Right atrium auricular region (tissue), 2 donors: ENCODE measurements at regions not wholly inside any gene's neighbourhood (a gene's known extent, or its start where the extent isn't known, plus 50 kb on each side); places are given as distances from the start of the nearest gene placed in this dataset.

Source experiments
- DNase-seq: peaks from one replicate; pipeline ENCODE4 v3.0.0-alpha.2; 2019; ENCODE audit warnings: low spot score
- H3K27ac ChIP-seq, 2 donors: fragments of 200-600 bp; sonication (generic); 1 replicate in 1 of 2; 2 replicates in 1 of 2; pipeline ENCODE4 v1.5.1; 2016 to 2019
- H3K27me3 ChIP-seq, 2 donors: fragments of 200-600 bp; sonication (generic); one replicate each; pipeline versions ENCODE4 v1.5.1 to v1.6.0; 2017 to 2019
- H3K36me3 ChIP-seq: fragments of 200-600 bp; sonication (generic); one replicate; pipeline ENCODE4 v1.5.1; 2016
- H3K4me1 ChIP-seq, 2 donors: fragments of 200-600 bp; sonication (generic); one replicate each; pipeline versions ENCODE4 v1.5.1 to v1.6.0; 2017 to 2019
- H3K4me3 ChIP-seq, 2 donors: fragments of 200-600 bp; sonication (generic); 1 replicate in 1 of 2; 2 replicates in 1 of 2; pipeline ENCODE4 v1.5.1; 2017 to 2019; ENCODE audit warnings: mild to moderate bottlenecking in 1 of 2, moderate library complexity in 1 of 2
- H3K9me3 ChIP-seq, 2 donors: fragments of 200-600 bp; sonication (generic); one replicate each; pipeline ENCODE4 v1.5.1; 2019
- TF ChIP-seq, protein P1 (sequence below), 2 donors: fragments of 200-600 bp; sonication (generic); IDR thresholded peaks; one replicate each; pipeline ENCODE4 v1.5.1; 2019; ENCODE audit warnings: antibody characterized with exemption in 2 of 2

DNA sequence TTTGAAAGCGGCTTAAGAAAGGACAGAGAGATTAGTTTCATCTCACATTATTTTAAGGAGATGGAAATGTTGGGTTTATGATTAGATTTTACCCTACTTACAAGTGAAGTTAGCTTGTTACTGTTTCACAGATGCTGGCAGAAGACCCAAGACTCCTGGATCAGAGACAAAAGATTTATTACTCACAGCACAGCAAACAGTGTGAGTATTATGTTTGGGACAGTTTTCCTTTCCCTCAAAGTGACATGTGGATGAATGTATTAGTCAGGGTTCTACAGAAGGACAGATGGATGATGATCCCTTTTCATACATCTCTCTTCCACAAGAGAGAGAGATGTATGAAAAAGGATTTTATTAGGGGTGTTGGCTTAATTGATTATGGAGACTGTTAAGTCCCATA, 281.8 kb upstream of the CDH2 start:
- Histone ChIP-seq H3K27ac (no peak overlapping the region), H3K4me1 (no peaks in the 10 kb centered on the region), H3K36me3 (no peaks in the 10 kb centered on the region), H3K27me3 (no peaks in the 10 kb centered on the region), H3K4me3 (no peak overlapping the region), H3K9me3 (no peaks in the 10 kb centered on the region)
- no peak for DNase-seq
- TF ChIP-seq, protein P1, sequence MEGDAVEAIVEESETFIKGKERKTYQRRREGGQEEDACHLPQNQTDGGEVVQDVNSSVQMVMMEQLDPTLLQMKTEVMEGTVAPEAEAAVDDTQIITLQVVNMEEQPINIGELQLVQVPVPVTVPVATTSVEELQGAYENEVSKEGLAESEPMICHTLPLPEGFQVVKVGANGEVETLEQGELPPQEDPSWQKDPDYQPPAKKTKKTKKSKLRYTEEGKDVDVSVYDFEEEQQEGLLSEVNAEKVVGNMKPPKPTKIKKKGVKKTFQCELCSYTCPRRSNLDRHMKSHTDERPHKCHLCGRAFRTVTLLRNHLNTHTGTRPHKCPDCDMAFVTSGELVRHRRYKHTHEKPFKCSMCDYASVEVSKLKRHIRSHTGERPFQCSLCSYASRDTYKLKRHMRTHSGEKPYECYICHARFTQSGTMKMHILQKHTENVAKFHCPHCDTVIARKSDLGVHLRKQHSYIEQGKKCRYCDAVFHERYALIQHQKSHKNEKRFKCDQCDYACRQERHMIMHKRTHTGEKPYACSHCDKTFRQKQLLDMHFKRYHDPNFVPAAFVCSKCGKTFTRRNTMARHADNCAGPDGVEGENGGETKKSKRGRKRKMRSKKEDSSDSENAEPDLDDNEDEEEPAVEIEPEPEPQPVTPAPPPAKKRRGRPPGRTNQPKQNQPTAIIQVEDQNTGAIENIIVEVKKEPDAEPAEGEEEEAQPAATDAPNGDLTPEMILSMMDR (IDR thresholded peaks at IDR 0.05) = no peak

DNA sequence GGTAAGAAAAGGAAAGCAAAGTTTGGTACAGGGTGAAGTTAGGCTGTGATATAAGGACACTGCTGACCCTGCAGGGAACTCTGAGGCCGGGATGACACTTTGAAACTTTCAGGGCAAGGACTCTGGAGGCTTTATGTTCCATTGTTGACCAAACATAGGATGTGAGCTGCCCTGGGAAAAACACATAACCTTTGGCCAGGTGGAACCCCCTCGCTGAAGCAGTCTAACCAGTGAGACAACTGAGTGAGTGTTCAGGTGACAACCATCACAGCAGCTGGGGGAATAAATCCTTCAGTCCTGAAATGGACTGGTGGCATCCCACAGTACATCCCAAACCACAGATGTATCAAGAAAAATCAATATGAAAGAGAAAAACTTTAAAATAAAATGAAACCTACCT, 280.9 kb upstream of the CDH2 start:
- Histone ChIP-seq H3K27me3 (no peaks in the 10 kb centered on the region), H3K9me3 (no peaks in the 10 kb centered on the region), H3K27ac (no peak overlapping the region), H3K4me1 (no peaks in the 10 kb centered on the region), H3K36me3 (no peaks in the 10 kb centered on the region), H3K4me3 (no peak overlapping the region)
- TF ChIP-seq, protein P1 (IDR thresholded peaks at IDR 0.05) = no peak
- DNase-seq = no peak

DNA sequence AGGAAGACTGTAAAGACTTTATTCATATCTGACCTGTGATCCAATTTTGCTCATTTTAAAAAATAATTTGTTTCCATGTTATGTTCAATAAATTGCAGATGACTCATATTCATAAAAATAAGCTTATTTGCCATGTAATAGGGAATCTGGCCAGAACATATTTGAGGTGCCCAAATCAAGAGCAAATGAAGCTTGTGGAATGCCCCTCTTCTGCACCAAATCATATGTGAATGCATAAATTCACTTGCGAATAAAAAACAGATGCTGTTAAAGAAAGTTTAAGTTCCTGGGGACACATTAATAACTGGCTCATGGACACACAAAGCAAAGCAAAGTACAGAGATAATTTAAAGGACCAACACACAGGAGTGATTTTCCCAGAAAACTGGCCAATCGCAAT, 279.0 kb upstream of the CDH2 start:
- TF ChIP-seq, protein P1 (IDR thresholded peaks at IDR 0.05) = no peak
- H3K36me3 ChIP-seq = no peaks in the 10 kb centered on the region
- no peaks in the 10 kb centered on the region for H3K4me1 ChIP-seq
- H3K27me3 ChIP-seq = no peaks in the 10 kb centered on the region
- DNase-seq = no peak
- H3K27ac ChIP-seq = no peak overlapping the region
- no peaks in the 10 kb centered on the region for H3K9me3 ChIP-seq
- no peak overlapping the region for H3K4me3 ChIP-seq

DNA sequence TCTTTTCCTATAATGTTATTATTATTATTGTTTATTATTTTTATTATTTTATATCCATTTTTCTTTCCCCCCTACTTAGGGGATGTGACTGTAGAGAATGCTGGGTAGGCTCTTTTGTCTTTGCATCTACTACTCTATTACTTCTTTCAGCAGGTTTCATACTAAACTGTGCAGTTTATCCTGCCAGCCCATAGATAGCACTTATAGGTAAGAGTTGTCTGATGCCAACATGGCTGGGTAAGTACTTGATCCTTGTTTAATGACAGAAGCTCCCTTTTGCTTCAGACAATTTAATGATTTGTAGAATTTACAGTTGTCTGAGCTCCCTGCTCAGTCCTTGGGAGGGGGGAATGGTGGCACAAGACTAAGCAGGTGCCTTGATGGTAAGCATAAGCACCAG, 262.9 kb upstream of the CDH2 start:
- no peak for DNase-seq
- TF ChIP-seq, protein P1 (IDR thresholded peaks at IDR 0.05) = no peak
- Histone ChIP-seq H3K4me3 (no peak overlapping the region), H3K4me1 (no peaks in the 10 kb centered on the region), H3K27me3 (no peaks in the 10 kb centered on the region), H3K27ac (no peak overlapping the region), H3K9me3 (peaks cover 0 to 7% of the 10 kb centered on the region in 2 donors), H3K36me3 (no peaks in the 10 kb centered on the region)

DNA sequence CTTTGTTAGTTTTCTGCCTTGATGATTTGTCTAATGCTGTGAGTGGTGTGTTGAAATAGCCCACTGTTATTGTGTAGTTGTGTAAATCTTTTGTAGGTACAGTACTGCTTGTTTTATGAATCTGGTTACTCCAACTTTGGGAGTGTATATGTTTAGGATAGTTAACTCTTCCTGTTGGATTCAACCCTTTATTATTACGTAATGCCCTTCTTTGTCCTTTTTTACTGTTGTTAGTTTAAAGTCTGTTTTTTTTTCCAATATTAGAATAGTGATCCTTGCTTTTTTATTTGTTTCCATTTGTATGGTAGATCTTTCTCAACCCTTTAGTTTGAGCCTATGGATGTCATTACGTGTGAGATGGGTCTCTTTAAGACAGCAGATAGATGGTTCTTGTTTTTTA, 261.5 kb upstream of the CDH2 start:
- DNase-seq = no peak

DNA sequence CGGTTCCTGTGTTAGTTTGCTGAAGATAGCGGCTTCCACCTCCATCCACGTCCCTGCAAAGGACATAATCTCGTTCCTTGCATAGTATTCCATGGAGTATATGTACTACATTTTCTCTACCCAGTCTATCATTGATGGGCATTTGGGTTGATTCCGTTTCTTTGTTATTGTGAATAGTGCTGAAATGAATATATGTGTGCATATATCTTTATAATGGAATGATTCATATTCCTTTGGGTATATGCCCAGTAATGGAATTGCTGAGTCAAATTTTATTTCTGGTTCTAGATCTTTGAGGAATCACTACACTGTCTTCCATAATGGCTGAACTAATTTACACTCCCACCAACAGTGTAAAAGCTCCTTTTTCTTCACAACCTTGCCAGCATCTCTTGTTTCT, 255.4 kb upstream of the CDH2 start:
- Histone ChIP-seq H3K27ac (no peak overlapping the region), H3K9me3 (no peaks in the 10 kb centered on the region), H3K4me1 (no peaks in the 10 kb centered on the region), H3K27me3 (no peaks in the 10 kb centered on the region), H3K4me3 (no peak overlapping the region), H3K36me3 (no peaks in the 10 kb centered on the region)
- TF ChIP-seq, protein P1 (IDR thresholded peaks at IDR 0.05) = no peak
- DNase-seq = no peak

More for the DNA sequence above, 261.5 kb upstream of the CDH2 start:
- Histone ChIP-seq H3K27ac (no peak overlapping the region), H3K4me1 (no peaks in the 10 kb centered on the region), H3K4me3 (no peak overlapping the region), H3K27me3 (no peaks in the 10 kb centered on the region), H3K36me3 (no peaks in the 10 kb centered on the region), H3K9me3 (peaks cover 0 to 7% of the 10 kb centered on the region in 2 donors)
- TF ChIP-seq, protein P1 (IDR thresholded peaks at IDR 0.05) = no peak
